HG03457 (cell line): ENCODE measurements at regions not wholly inside any gene's neighbourhood (a gene's known extent, or its start where the extent isn't known, plus 50 kb on each side); places are given as distances from the start of the nearest gene placed in this dataset.
"Not testable (repeated sequence)": the region's sequence is repeated elsewhere in the genome, so short reads cannot be mapped to it uniquely, and the experiment has no call there.

ENCODE experiments used
- ATAC-seq: cut with Tn5 transposase; IDR thresholded peaks from one replicate; pipeline ENCODE4 v1.9.1; 2021; ENCODE audit warnings: moderate number of reproducible peaks; ENCODE audit not compliant: unreplicated experiment

GRCh38 chr2:137879121-137879520, 85.2 kb upstream of the HNMT start:
- no peak for ATAC-seq

- no peak for ATAC-seq
Observed at GRCh38 chr2:137881711-137882110, 82.6 kb upstream of the HNMT start.

GRCh38 chr2:137886083-137886831, 78.0 kb upstream of the HNMT start:
- no peak for ATAC-seq

GRCh38 chr2:137888845-137889244, 75.4 kb upstream of the HNMT start:
- no peak for ATAC-seq

GRCh38 chr2:137892739-137893138, 71.5 kb upstream of the HNMT start:
- ATAC-seq = no peak

GRCh38 chr2:137893145-137893544, 71.1 kb upstream of the HNMT start:
- no peak for ATAC-seq

- no peak for ATAC-seq
Observed at GRCh38 chr2:137896467-137896866, 67.8 kb upstream of the HNMT start.

GRCh38 chr2:137897082-137897481, 67.2 kb upstream of the HNMT start:
- no peak for ATAC-seq

- no peak for ATAC-seq
Observed at GRCh38 chr2:137900421-137901141, 63.7 kb upstream of the HNMT start.

- ATAC-seq = no peak
Observed at GRCh38 chr2:137910641-137911040, 53.6 kb upstream of the HNMT start.

GRCh38 chr2:137912371-137912770, 51.9 kb upstream of the HNMT start:
- no peak for ATAC-seq

GRCh38 chr2:137913169-137913568, 51.1 kb upstream of the HNMT start:
- ATAC-seq = no peak

- ATAC-seq = not testable (repeated sequence)
Observed at GRCh38 chr2:137913648-137914047, 50.6 kb upstream of the HNMT start.
